H1 (cell line): ENCODE measurements at regions not wholly inside any gene's neighbourhood (a gene's known extent, or its start where the extent isn't known, plus 50 kb on each side); places are given as distances from the start of the nearest gene placed in this dataset.

Experiments
- CTCF ChIA-PET: fragments of 300-600 bp; sonication (Branson Sonifier 250); formaldehyde crosslinking; loops from one replicate; lab custom pipeline; 2021; ENCODE audit not compliant: partially characterized antibody; lab: Charles Lee
- POLR2A ChIA-PET: fragments of 300-600 bp; sonication (Branson Sonifier 250); formaldehyde crosslinking; loops from one replicate; lab custom pipeline; 2021; ENCODE audit warnings: inconsistent platforms; ENCODE audit not compliant: partially characterized antibody; lab: Charles Lee
- DNase-seq, 2 experiments: peaks; one replicate each; pipeline versions ENCODE4 v3.0.0 to v3.0.0-alpha.2; 2010 to 2022; ENCODE audit warnings: low spot score in 2 of 2, low read depth in 1 of 2, mixed read lengths in 1 of 2
- FAIRE-seq: peaks from 2 replicates; lab custom pipeline; 2011; peaks lifted over from hg19 to GRCh38; lab: Jason Lieb, UNC
- H2AFZ ChIP-seq: 2 replicates; pipeline ENCODE4 v1.8.1; 2012; ENCODE audit warnings: low read length, inconsistent platforms
- H2AK5ac ChIP-seq: 2 replicates; pipeline ENCODE4 v1.6.1; 2013; ENCODE audit warnings: low read depth, low read length
- H2BK120ac ChIP-seq: replicated peaks from 2 replicates; pipeline ENCODE3; 2013; ENCODE audit warnings: low read depth, low read length, inconsistent platforms
- H2BK12ac ChIP-seq: 2 replicates; pipeline ENCODE4 v1.6.1; 2013; ENCODE audit warnings: low read depth, low read length
- H2BK15ac ChIP-seq: 2 replicates; pipeline ENCODE4 v1.6.1; 2013; ENCODE audit warnings: low read length
- H2BK20ac ChIP-seq: 2 replicates; pipeline ENCODE4 v1.6.1; 2013; ENCODE audit warnings: low read length
- H2BK5ac ChIP-seq: 2 replicates; pipeline ENCODE4 v1.6.1; 2013; ENCODE audit warnings: low read depth, low read length
- H3K14ac ChIP-seq: 2 replicates; pipeline ENCODE4 v1.6.1; 2013; ENCODE audit warnings: inconsistent platforms; ENCODE audit not compliant: insufficient read length
- H3K18ac ChIP-seq: 2 replicates; pipeline ENCODE4 v1.6.1; 2013; ENCODE audit warnings: low read length; ENCODE audit errors: extremely low read depth
- H3K23ac ChIP-seq: 2 replicates; pipeline ENCODE4 v1.6.1; 2013; ENCODE audit warnings: inconsistent platforms; ENCODE audit not compliant: insufficient read length
- H3K23me2 ChIP-seq: 2 replicates; pipeline ENCODE4 v1.6.1; 2013; ENCODE audit warnings: low read depth, low read length
- H3K27ac ChIP-seq: 2 replicates; pipeline ENCODE4 v1.6.1; 2011; ENCODE audit warnings: low read depth, low read length, inconsistent platforms
- H3K27me3 ChIP-seq, 4 experiments: replicated peaks in 1 of 4; 1 replicate in 1 of 4; 2 replicates in 3 of 4; pipeline versions ENCODE4 v1.6.1 to v1.8.1; 2011 to 2013; ENCODE audit warnings: low read length in 3 of 4, mild to moderate bottlenecking in 3 of 4, inconsistent platforms in 2 of 4, mixed read lengths in 2 of 4, moderate library complexity in 1 of 4; ENCODE audit not compliant: control insufficient read depth in 3 of 4, insufficient read depth in 3 of 4; ENCODE audit errors: extremely low read depth in 1 of 4
- H3K36me3 ChIP-seq, 4 experiments: 2 replicates each; pipeline versions ENCODE4 v1.6.1 to v1.8.1; 2011 to 2013; ENCODE audit warnings: mild to moderate bottlenecking in 4 of 4, low read length in 3 of 4, moderate library complexity in 2 of 4, control low read depth in 1 of 4, inconsistent platforms in 1 of 4; ENCODE audit not compliant: insufficient read depth in 4 of 4, control insufficient read depth in 2 of 4
- H3K4ac ChIP-seq: replicated peaks from 2 replicates; pipeline ENCODE3; 2013; ENCODE audit warnings: low read length, low read depth, mixed read lengths, inconsistent platforms; ENCODE audit not compliant: insufficient read length
- H3K4me1 ChIP-seq, 4 experiments: replicated peaks in 1 of 4; 1 replicate in 1 of 4; 2 replicates in 3 of 4; pipeline versions ENCODE4 v1.6.1 to v1.8.1; 2011 to 2013; ENCODE audit warnings: low read length in 3 of 4, inconsistent platforms in 2 of 4, mixed read lengths in 1 of 4; ENCODE audit not compliant: insufficient read depth in 4 of 4, control insufficient read depth in 3 of 4
- H3K4me2 ChIP-seq, 2 experiments: 2 replicates each; pipeline versions ENCODE4 v1.6.1 to v1.8.1; 2011 to 2013; ENCODE audit warnings: low read depth in 2 of 2, low read length in 2 of 2, control low read depth in 1 of 2, inconsistent platforms in 1 of 2, mild to moderate bottlenecking in 1 of 2; ENCODE audit not compliant: insufficient read depth in 1 of 2
- H3K4me3 ChIP-seq, 4 experiments: fragments of 200-600, 300-600 bp in 1 of 4; sonication (generic), shearing (Covaris generic), sonication (Bioruptor Twin) in 1 of 4; 2 replicates each; pipeline versions ENCODE4 v1.5.1 to v1.8.1; 2011 to 2016; ENCODE audit warnings: low read length in 4 of 4, low read depth in 3 of 4, control low read depth in 2 of 4, inconsistent platforms in 2 of 4, mild to moderate bottlenecking in 2 of 4, mixed read lengths in 1 of 4, moderate library complexity in 1 of 4; ENCODE audit not compliant: insufficient read depth in 2 of 4; ENCODE audit errors: extremely low read depth in 1 of 4
- H3K56ac ChIP-seq: replicated peaks from 2 replicates; pipeline ENCODE3; 2013; ENCODE audit warnings: low read depth, mild to moderate bottlenecking, mixed read lengths, low read length, inconsistent platforms; ENCODE audit not compliant: insufficient read length
- H3K79me1 ChIP-seq: 2 replicates; pipeline ENCODE4 v1.6.1; 2013; ENCODE audit warnings: low read depth, low read length, control low read depth
- H3K79me2 ChIP-seq, 2 experiments: 2 replicates each; pipeline versions ENCODE4 v1.6.1 to v1.8.1; 2012 to 2013; ENCODE audit warnings: low read length in 2 of 2, mild to moderate bottlenecking in 2 of 2, inconsistent platforms in 1 of 2; ENCODE audit not compliant: insufficient read depth in 2 of 2, control insufficient read depth in 1 of 2
- H3K9ac ChIP-seq, 4 experiments: replicated peaks in 1 of 4; 1 replicate in 1 of 4; 2 replicates in 3 of 4; pipeline versions ENCODE4 v1.6.1 to v1.8.1; 2011 to 2013; ENCODE audit warnings: low read depth in 3 of 4, low read length in 3 of 4, control low read depth in 2 of 4, mild to moderate bottlenecking in 2 of 4, moderate library complexity in 2 of 4, inconsistent platforms in 1 of 4; ENCODE audit errors: extremely low read depth in 1 of 4
- H3K9me3 ChIP-seq, 2 experiments: 2 replicates each; pipeline versions ENCODE4 v1.6.1 to v1.8.1; 2012 to 2013; ENCODE audit warnings: mild to moderate bottlenecking in 2 of 2, moderate library complexity in 2 of 2, control low read depth in 1 of 2, inconsistent platforms in 1 of 2, low read depth in 1 of 2, low read length in 1 of 2, mixed read lengths in 1 of 2; ENCODE audit not compliant: insufficient read depth in 2 of 2
- H4K20me1 ChIP-seq, 2 experiments: replicated peaks in 1 of 2; 2 replicates each; pipeline versions ENCODE3 to v1.8.1; 2011 to 2013; ENCODE audit warnings: inconsistent platforms in 2 of 2, low read length in 2 of 2, mild to moderate bottlenecking in 1 of 2; ENCODE audit not compliant: insufficient read depth in 2 of 2, control insufficient read depth in 1 of 2
- H4K5ac ChIP-seq: 2 replicates; pipeline ENCODE4 v1.6.1; 2013; ENCODE audit warnings: low read length, low read depth, mixed read lengths, inconsistent platforms; ENCODE audit not compliant: insufficient read length
- H4K8ac ChIP-seq: 2 replicates; pipeline ENCODE4 v1.8.0; 2013; ENCODE audit warnings: mild to moderate bottlenecking, moderate library complexity, low read length, inconsistent platforms; ENCODE audit not compliant: insufficient read depth; ENCODE audit errors: extremely low read depth
- H4K91ac ChIP-seq: replicated peaks from 2 replicates; pipeline ENCODE3; 2013; ENCODE audit warnings: low read length, mixed read lengths, inconsistent platforms; ENCODE audit not compliant: insufficient read length
- CBX8 ChIP-seq: fragments of 300-800, 300-1000 bp; sonication (generic); IDR thresholded peaks from 2 replicates; pipeline ENCODE4 v1.7.1; 2016; ENCODE audit warnings: low read depth, low read length, borderline replicate concordance
- CHD1 ChIP-seq: IDR thresholded peaks from 2 replicates; pipeline ENCODE4 v1.6.1; 2012; ENCODE audit warnings: low read depth, low read length, improper control_type of control experiment
- SIN3A ChIP-seq, 2 experiments: IDR thresholded peaks in 1 of 2; conservative IDR thresholded peaks in 1 of 2; 2 replicates each; pipeline ENCODE4 v1.6.1; 2011 to 2012; ENCODE audit warnings: low read length in 2 of 2, improper control_type of control experiment in 1 of 2, low read depth in 1 of 2, mild to moderate bottlenecking in 1 of 2
- TAF7 ChIP-seq: optimal IDR thresholded peaks from 2 replicates; pipeline ENCODE3; 2011; ENCODE audit warnings: low read depth, mild to moderate bottlenecking, inconsistent platforms, low read length, moderate library complexity, borderline replicate concordance
- YY1 ChIP-seq: IDR thresholded peaks from 2 replicates; pipeline ENCODE4 v1.6.1; 2011; ENCODE audit warnings: low read depth, mild to moderate bottlenecking, low read length
- ZNF274 ChIP-seq: IDR thresholded peaks from 2 replicates; pipeline ENCODE4 v1.7.0; 2012; ENCODE audit warnings: low read length, borderline replicate concordance; ENCODE audit errors: extremely low read depth
- WGBS, 2 experiments: shearing (Covaris generic) in 1 of 2; methylation state at CpG; one replicate each; pipeline versions ENCODE4 v1.1.6 to v1.1.7; 2013 to 2015; ENCODE audit warnings: low lambda C conversion rate in 2 of 2, mixed read lengths in 2 of 2, inconsistent platforms in 1 of 2, low coverage in 1 of 2, missing lambda C conversion rate in 1 of 2; ENCODE audit not compliant: insufficient replicate concordance in 2 of 2, insufficient coverage in 1 of 2, insufficient read length in 1 of 2; ENCODE audit errors: extremely low coverage in 1 of 2, missing lambda C conversion rate in 1 of 2; 5-methylcytosine and 5-hydroxymethylcytosine counted together

DNA sequence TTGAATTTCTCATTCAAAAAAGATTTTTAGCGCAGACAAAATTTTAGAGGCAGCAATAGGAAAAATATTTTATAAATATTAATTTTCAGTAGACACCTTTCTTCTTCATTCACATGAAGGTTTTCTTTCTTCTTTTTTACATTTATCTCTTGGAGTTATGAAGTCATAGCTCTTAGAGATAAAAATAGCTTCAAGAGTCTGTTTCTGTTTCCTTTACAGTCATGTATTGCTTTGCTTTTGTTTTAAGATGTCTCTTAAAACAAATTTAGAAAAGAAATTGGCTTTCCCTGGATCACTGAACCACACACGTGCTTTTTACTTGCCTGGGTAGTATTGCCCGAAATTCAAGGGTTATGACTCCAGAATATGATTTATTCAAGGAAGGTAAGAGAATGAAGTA is 369.9 kb upstream of the LRRC7 start:
- CTCF ChIA-PET = interaction anchor here (1.3 kb wide), 1 partner anchor 379 kb away, joined by 4 read pairs; no protein-coding TSS in a partner anchor
- no peak overlapping the region for H2BK5ac ChIP-seq
- no peak overlapping the region for H2AK5ac ChIP-seq
- peaks cover 0 to 1% (median 0%) of the 10 kb centered on the region in 4 experiments; a peak in 1 of 7 replicates for H3K27me3 ChIP-seq
- no peaks in the 10 kb centered on the region for H3K4me1 ChIP-seq
- H3K9ac ChIP-seq = no peak overlapping the region
- no peak overlapping the region for H2BK15ac ChIP-seq
- H4K8ac ChIP-seq = no peak overlapping the region
- no peaks in the 10 kb centered on the region for H4K20me1 ChIP-seq
- H2BK120ac ChIP-seq = no peak overlapping the region
- H4K5ac ChIP-seq = no peak overlapping the region
- no peak overlapping the region for H3K27ac ChIP-seq
- H3K79me1 ChIP-seq = no peaks in the 10 kb centered on the region
- no peak overlapping the region for H3K14ac ChIP-seq
- 90% methylated on average over 3 of the region's 3 CpGs; no CpG with 5 or more reads in 1 of the 2 experiments for WGBS, 2 experiments
- H3K23ac ChIP-seq = no peak overlapping the region
- H3K4me2 ChIP-seq = no peak overlapping the region
- no peak for DNase-seq
- no peak overlapping the region for H3K56ac ChIP-seq
- no peaks in the 10 kb centered on the region for H3K36me3 ChIP-seq
- H4K91ac ChIP-seq = no peak overlapping the region
- no peaks in the 10 kb centered on the region for H3K23me2 ChIP-seq
- no peak overlapping the region for H2BK12ac ChIP-seq
- H2BK20ac ChIP-seq = no peak overlapping the region
- H3K18ac ChIP-seq = no peak overlapping the region
- POLR2A ChIA-PET = no interaction called here
- H3K9me3 ChIP-seq = no peaks in the 10 kb centered on the region
- no peak for TF ChIP-seq YY1
- TF ChIP-seq CBX8 = no peak
- no peak for TF ChIP-seq ZNF274
- TF ChIP-seq SIN3A (conservative IDR thresholded peaks at IDR 0.05 in 1 of 2, IDR thresholded peaks at IDR 0.05 in 1 of 2; ENCODE audit: low read depth in 1 of 2, low read length in 2 of 2) = no peak
- no peak for TF ChIP-seq TAF7
- no peak for TF ChIP-seq CHD1
- TF ChIP-seq, all 59 proteins: peak for 0
- Histone ChIP-seq H3K4me3 (no peak overlapping the region), H3K4ac (no peak overlapping the region), H2AFZ (no peak overlapping the region), H3K79me2 (no peaks in the 10 kb centered on the region)
- no peak for FAIRE-seq
